ENCODE measurements at regions not wholly inside any gene's neighbourhood (a gene's known extent, or its start where the extent isn't known, plus 50 kb on each side); places are given as distances from the start of the nearest gene placed in this dataset.

DNA sequence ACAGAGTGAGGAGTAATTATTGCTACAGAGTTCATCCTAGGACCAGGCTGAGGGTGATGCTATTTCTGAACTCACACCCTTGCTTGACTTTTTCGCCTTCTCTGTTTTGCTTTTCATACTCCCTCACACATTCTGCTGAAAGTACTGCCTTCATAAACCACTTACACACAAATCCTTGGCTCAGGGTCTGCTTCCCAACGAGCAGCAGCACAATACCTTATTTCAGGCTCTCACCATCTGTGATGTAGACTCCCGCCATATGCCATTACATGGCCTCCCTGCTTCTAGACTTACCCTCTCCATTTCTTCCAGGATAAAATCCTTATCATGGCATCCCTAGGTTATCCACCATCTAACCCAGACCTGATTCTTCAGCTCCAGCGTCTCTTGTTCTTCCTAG is 321.3 kb upstream of the SPTLC3 start:
- TF ChIP-seq CTCF (IDR thresholded peaks at IDR 0.05) (no peak), POLR2A (IDR thresholded peaks at IDR 0.05) (no peak)
